IMR-90 (cell line): ENCODE measurements at regions not wholly inside any gene's neighbourhood (a gene's known extent, or its start where the extent isn't known, plus 50 kb on each side); places are given as distances from the start of the nearest gene placed in this dataset.

Experiments
- ATAC-seq: fragments of 200-7000 bp; cut with Tn5 transposase; 2 replicates; pipeline ENCODE4 v1.9.1; 2020; ENCODE audit warnings: low read depth, mild to moderate bottlenecking, moderate library complexity
- BruUV-seq: library from RNA; stranded (reverse); fragments of 400-500 nt; replicated peaks from 2 replicates; lab custom pipeline; 2021; lab: Mats Ljungman, UMichigan
- CTCF ChIA-PET: fragments of 300-600 bp; formaldehyde crosslinking; extraction: SDS; loops from one replicate; lab custom pipeline; 2021; ENCODE audit warnings: antibody characterized with exemption; lab: Yijun Ruan, JAX
- POLR2A ChIA-PET: fragments of 300-600 bp; sonication (Branson Sonifier 250); formaldehyde crosslinking; loops from one replicate; lab custom pipeline; 2022; ENCODE audit warnings: antibody characterized with exemption; ENCODE audit not compliant: unreplicated experiment; lab: Charles Lee
- DNase-seq: peaks from one replicate; pipeline ENCODE4 v3.0.0; 2013
- H2AFZ ChIP-seq: replicated peaks from 2 replicates; pipeline ENCODE3; 2013; ENCODE audit warnings: low read length, mild to moderate bottlenecking; ENCODE audit not compliant: poor library complexity
- H2AK5ac ChIP-seq: 2 replicates; pipeline ENCODE4 v1.6.1; 2013; ENCODE audit warnings: low read depth, low read length, inconsistent platforms
- H2AK9ac ChIP-seq: replicated peaks from 2 replicates; pipeline ENCODE3; 2013; ENCODE audit warnings: mild to moderate bottlenecking, low read depth, low read length, moderate library complexity; ENCODE audit not compliant: poor library complexity
- H2BK120ac ChIP-seq: 2 replicates; pipeline ENCODE4 v1.6.1; 2013; ENCODE audit warnings: low read depth, low read length, inconsistent platforms
- H2BK15ac ChIP-seq: 3 replicates; pipeline ENCODE4 v1.6.1; 2013; ENCODE audit warnings: low read depth, low read length, inconsistent platforms
- H2BK20ac ChIP-seq: 2 replicates; pipeline ENCODE4 v1.6.1; 2013; ENCODE audit warnings: low read depth, mild to moderate bottlenecking, inconsistent platforms, low read length, moderate library complexity
- H2BK5ac ChIP-seq: 2 replicates; pipeline ENCODE4 v1.6.1; 2013; ENCODE audit warnings: mild to moderate bottlenecking, low read depth, low read length, inconsistent platforms; ENCODE audit not compliant: poor library complexity, severe bottlenecking
- H3K14ac ChIP-seq: replicated peaks from 2 replicates; pipeline ENCODE4 v1.6.1; 2013; ENCODE audit warnings: low read depth, low read length, inconsistent platforms
- H3K18ac ChIP-seq: 2 replicates; pipeline ENCODE4 v1.6.1; 2013; ENCODE audit warnings: low read depth, low read length, control low read depth
- H3K23ac ChIP-seq: 2 replicates; pipeline ENCODE4 v1.6.1; 2013; ENCODE audit warnings: low read depth, low read length, inconsistent platforms
- H3K27ac ChIP-seq: 2 replicates; pipeline ENCODE4 v1.5.1; 2013; ENCODE audit warnings: mild to moderate bottlenecking, control low read depth, low read length; ENCODE audit not compliant: insufficient read depth
- H3K27me3 ChIP-seq: 2 replicates; pipeline ENCODE4 v1.6.1; 2013; ENCODE audit warnings: low read length; ENCODE audit not compliant: control insufficient read depth, insufficient read depth
- H3K36me3 ChIP-seq: 2 replicates; pipeline ENCODE4 v1.6.1; 2013; ENCODE audit warnings: low read length, mixed read lengths; ENCODE audit not compliant: control insufficient read depth, insufficient read depth
- H3K4ac ChIP-seq: 2 replicates; pipeline ENCODE4 v1.6.1; 2013; ENCODE audit warnings: low read depth, low read length, inconsistent platforms
- H3K4me1 ChIP-seq: 2 replicates; pipeline ENCODE4 v1.6.1; 2013; ENCODE audit warnings: low read length, mixed read lengths; ENCODE audit not compliant: control insufficient read depth, insufficient read depth
- H3K4me2 ChIP-seq: 2 replicates; pipeline ENCODE4 v1.6.1; 2013; ENCODE audit warnings: low read depth, mild to moderate bottlenecking, control low read depth, low read length, moderate library complexity
- H3K4me3 ChIP-seq: 2 replicates; pipeline ENCODE4 v1.5.1; 2013; ENCODE audit warnings: low read depth, mild to moderate bottlenecking, control low read depth, low read length, moderate library complexity; ENCODE audit not compliant: insufficient read depth
- H3K56ac ChIP-seq: 2 replicates; pipeline ENCODE4 v1.6.1; 2013; ENCODE audit warnings: low read length, inconsistent platforms; ENCODE audit not compliant: insufficient read depth; ENCODE audit errors: extremely low read depth
- H3K79me1 ChIP-seq, 2 experiments: 2 replicates each; pipeline ENCODE4 v1.6.1; 2013; ENCODE audit warnings: low read length in 2 of 2, inconsistent platforms in 1 of 2, low read depth in 1 of 2
- H3K9ac ChIP-seq: 2 replicates; pipeline ENCODE4 v1.6.1; 2013; ENCODE audit warnings: low read depth, low read length, control low read depth
- H3K9me1 ChIP-seq: 2 replicates; pipeline ENCODE4 v1.6.1; 2013; ENCODE audit warnings: low read length, inconsistent platforms; ENCODE audit not compliant: insufficient read depth
- H3K9me3 ChIP-seq: 2 replicates; pipeline ENCODE4 v1.6.1; 2013; ENCODE audit warnings: low read length; ENCODE audit not compliant: control insufficient read depth, insufficient read depth
- H4K20me1 ChIP-seq: 2 replicates; pipeline ENCODE4 v1.6.1; 2013; ENCODE audit warnings: low read length, inconsistent platforms; ENCODE audit not compliant: insufficient read depth
- H4K5ac ChIP-seq: 2 replicates; pipeline ENCODE4 v1.6.1; 2013; ENCODE audit warnings: mild to moderate bottlenecking, low read depth, low read length, control low read depth
- H4K8ac ChIP-seq, 2 experiments: 2 replicates each; pipeline ENCODE4 v1.6.1; 2013; ENCODE audit warnings: low read depth in 2 of 2, low read length in 2 of 2, control low read depth in 1 of 2, inconsistent platforms in 1 of 2
- H4K91ac ChIP-seq: 2 replicates; pipeline ENCODE4 v1.6.1; 2013; ENCODE audit warnings: low read depth, low read length, inconsistent platforms; ENCODE audit not compliant: insufficient read depth
- FOS ChIP-seq: fragments of 150-350 bp; IDR thresholded peaks from 2 replicates; pipeline ENCODE4 v1.6.1; 2016; ENCODE audit warnings: low read depth, low read length
- MAFK ChIP-seq: IDR thresholded peaks from 2 replicates; pipeline ENCODE4 v1.6.1; 2012; ENCODE audit warnings: low read depth, low read length, improper control_type of control experiment
- MXI1 ChIP-seq: IDR thresholded peaks from 2 replicates; pipeline ENCODE4 v1.6.1; 2012; ENCODE audit warnings: low read depth, mild to moderate bottlenecking, low read length, moderate library complexity, borderline replicate concordance
- NFE2L2 ChIP-seq: fragments of 150-350 bp; IDR thresholded peaks from 2 replicates; pipeline ENCODE4 v1.6.1; 2016; ENCODE audit warnings: low read depth, mild to moderate bottlenecking, low read length
- POLR2A ChIP-seq: IDR thresholded peaks from 2 replicates; pipeline ENCODE4 v1.6.1; 2012; ENCODE audit warnings: mild to moderate bottlenecking, low read depth, low read length
- RAD21 ChIP-seq: IDR thresholded peaks from 2 replicates; pipeline ENCODE4 v1.6.1; 2012; ENCODE audit warnings: low read length, improper control_type of control experiment
- RCOR1 ChIP-seq: IDR thresholded peaks from 2 replicates; pipeline ENCODE4 v1.6.1; 2012; ENCODE audit warnings: mild to moderate bottlenecking, low read length, improper control_type of control experiment; ENCODE audit not compliant: insufficient replicate concordance
- RFX5 ChIP-seq: IDR thresholded peaks from 2 replicates; pipeline ENCODE4 v1.8.0; 2012; ENCODE audit warnings: low read depth, mild to moderate bottlenecking, low read length, moderate library complexity
- SMC3 ChIP-seq: fragments of 150-350 bp; IDR thresholded peaks from 2 replicates; pipeline ENCODE4 v1.6.1; 2016; ENCODE audit warnings: low read depth, mild to moderate bottlenecking, antibody characterized with exemption, low read length, moderate library complexity
- WGBS, 2 experiments: methylation state at CpG; one replicate each; pipeline versions ENCODE4 v1.1.5 to v1.1.7; 2013; ENCODE audit warnings: missing lambda C conversion rate in 2 of 2; ENCODE audit not compliant: insufficient read length in 1 of 2; ENCODE audit errors: extremely low coverage in 2 of 2; 5-methylcytosine and 5-hydroxymethylcytosine counted together
- dilution Hi-C: fragments of 300-500 bp; cut with HindIII; formaldehyde crosslinking; loops from one replicate; pipeline ENCODE4 v1.14.3; 2018; ENCODE audit warnings: low sequenced_read_pairs; ENCODE audit not compliant: unreplicated experiment
- in situ Hi-C: fragments of 300-500 bp; cut with MboI; formaldehyde crosslinking; loops from 3 replicates; pipeline ENCODE4 v1.14.3; 2019; ENCODE audit warnings: low sequenced_read_pairs, inconsistent platforms, mixed read lengths
- intact Hi-C: fragments of 100-400 bp; cut with micrococcal nuclease; formaldehyde crosslinking; loops from 2 replicates; pipeline ENCODE4 v1.10.0; 2022

DNA sequence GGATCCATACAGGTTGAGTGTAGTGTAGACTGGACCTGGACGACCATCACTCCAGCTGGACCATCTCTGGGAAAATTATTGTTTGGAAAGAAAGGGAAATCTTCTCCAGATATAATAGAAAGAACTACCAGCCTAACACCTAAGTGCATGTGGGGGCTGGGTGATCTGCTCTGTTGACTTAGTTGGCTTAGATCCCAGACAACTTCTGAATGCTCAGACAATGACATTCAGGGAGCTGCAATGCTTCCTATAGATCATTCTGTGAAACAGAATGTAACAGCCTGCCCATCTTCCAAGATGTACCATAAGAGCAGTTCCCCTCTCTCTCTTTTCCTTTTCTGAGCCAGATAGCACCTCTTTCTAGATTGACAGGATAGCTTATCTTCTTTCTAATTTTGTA is 572.8 kb upstream of the STXBP6 start:
- POLR2A ChIA-PET = no interaction called here
- in situ Hi-C loops = no loop called here
- CTCF ChIA-PET = no interaction called here
- no peak overlapping the region for H2BK20ac ChIP-seq
- no peak overlapping the region for H2AFZ ChIP-seq
- H4K91ac ChIP-seq = no peak overlapping the region
- TF ChIP-seq RAD21 (no peak), MAFK (no peak), SMC3 (no peak), MXI1 (no peak), FOS (no peak), POLR2A (no peak), RFX5 (no peak), RCOR1 (no peak), NFE2L2 (no peak)
- H3K9me3 ChIP-seq = peaks cover 11% of the 10 kb centered on the region
- dilution Hi-C loops = no loop called here
- no peaks in the 10 kb centered on the region for H3K27me3 ChIP-seq
- H4K8ac ChIP-seq = no peak overlapping the region
- H2AK5ac ChIP-seq = no peak overlapping the region
- H3K18ac ChIP-seq = no peak overlapping the region
- H2BK5ac ChIP-seq = no peak overlapping the region
- no peaks in the 10 kb centered on the region for H3K79me1 ChIP-seq
- H4K5ac ChIP-seq = no peak overlapping the region
- BruUV-seq = no TSS peak
- no CpG with 5 or more reads among the region's 1 CpG for WGBS, 2 experiments
- no peaks in the 10 kb centered on the region for H3K9me1 ChIP-seq
- no peaks in the 10 kb centered on the region for H3K36me3 ChIP-seq
- no peak overlapping the region for H3K23ac ChIP-seq
- H3K4me1 ChIP-seq = no peaks in the 10 kb centered on the region
- no peak for DNase-seq
- intact Hi-C loops = no loop called here
- H2AK9ac ChIP-seq = no peak overlapping the region
- no peak overlapping the region for H2BK120ac ChIP-seq
- no peak overlapping the region for H3K27ac ChIP-seq
- H3K4me2 ChIP-seq = no peak overlapping the region
- H3K9ac ChIP-seq = no peak overlapping the region
- no peak overlapping the region for H3K4ac ChIP-seq
- ATAC-seq = no peak
- no peak overlapping the region for H3K14ac ChIP-seq
- H4K20me1 ChIP-seq = no peaks in the 10 kb centered on the region
- no peak overlapping the region for H3K56ac ChIP-seq
- no peak overlapping the region for H3K4me3 ChIP-seq
- H2BK15ac ChIP-seq = no peak overlapping the region
